ENCODE measurements at regions not wholly inside any gene's neighbourhood (a gene's known extent, or its start where the extent isn't known, plus 50 kb on each side); places are given as distances from the start of the nearest gene placed in this dataset.

- no peak for TF ChIP-seq CTCF (IDR thresholded peaks at IDR 0.05)
- TF ChIP-seq EZH2 (IDR thresholded peaks at IDR 0.05) = no peak
Measured at GRCh38 chr4:35711127-35711526, 533.2 kb downstream of the ARAP2 start.

Measured in neural progenitor cell (in vitro differentiated cells).